ENCODE measurements at regions not wholly inside any gene's neighbourhood (a gene's known extent, or its start where the extent isn't known, plus 50 kb on each side); places are given as distances from the start of the nearest gene placed in this dataset.
A peak's percentile ranks its signal among the peaks of the same experiment; 100 is the strongest.

- peak; percentile 40 for TF ChIP-seq CTCF (IDR thresholded peaks at IDR 0.05; ENCODE audit: poor library complexity)
- TF ChIP-seq EZH2phosphoT487 (IDR thresholded peaks at IDR 0.05; ENCODE audit: low read depth, severe bottlenecking, unreplicated experiment) = no peak
Observed at GRCh38 chr3:94303897-94304296, 241.0 kb downstream of the NSUN3 start.
